GM12892 (cell line): ENCODE measurements at regions not wholly inside any gene's neighbourhood (a gene's known extent, or its start where the extent isn't known, plus 50 kb on each side); places are given as distances from the start of the nearest gene placed in this dataset.

Experiments
- POLR2AphosphoS5 ChIP-seq: IDR thresholded peaks from 2 replicates; pipeline ENCODE4 v1.6.1; 2011; ENCODE audit warnings: low read depth, low read length, control low read depth
- TAF1 ChIP-seq: IDR thresholded peaks from 2 replicates; pipeline ENCODE4 v1.6.1; 2011; ENCODE audit warnings: low read depth, mild to moderate bottlenecking, control low read depth, low read length, borderline replicate concordance

DNA sequence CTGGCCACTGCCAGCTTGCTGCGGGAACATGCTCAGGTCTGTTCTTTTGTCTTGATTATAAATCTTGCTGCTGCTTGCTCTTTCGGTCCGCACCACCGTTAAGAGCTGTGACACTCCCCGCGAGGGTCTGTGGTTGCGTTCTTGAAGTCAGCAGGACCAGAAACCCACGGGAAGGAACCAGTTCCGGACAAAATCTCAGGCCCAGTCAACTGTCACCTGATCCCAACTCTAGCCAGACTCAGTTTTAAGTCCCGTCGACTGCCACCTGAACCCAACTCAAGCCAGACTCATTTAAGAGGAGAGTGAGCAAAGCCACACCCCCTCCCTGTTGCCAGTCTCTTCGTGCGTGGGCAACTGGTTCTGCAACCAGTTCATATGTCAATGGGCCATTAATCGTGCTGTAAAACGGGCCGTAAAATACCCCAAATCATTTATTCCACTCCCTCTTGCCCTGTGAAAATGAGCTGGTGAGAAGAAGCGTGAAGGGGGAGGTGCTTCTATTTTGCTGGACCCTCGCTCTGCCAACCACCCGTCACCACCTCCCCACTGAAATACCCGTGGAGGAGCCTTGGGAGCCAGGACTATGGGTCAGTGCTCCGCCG lies 224.3 kb downstream of the NDUFA10 start:
- TF ChIP-seq POLR2AphosphoS5: no peak
- no peak for TF ChIP-seq TAF1
